Urothelium cell line (cell line): ENCODE measurements at regions not wholly inside any gene's neighbourhood (a gene's known extent, or its start where the extent isn't known, plus 50 kb on each side); places are given as distances from the start of the nearest gene placed in this dataset.

Experiments
- DNase-seq: peaks from one replicate; pipeline ENCODE4 v3.0.0; 2011; ENCODE audit warnings: low spot score, mixed read lengths
- FAIRE-seq: peaks from 2 replicates; lab custom pipeline; 2011; peaks lifted over from hg19 to GRCh38; lab: Jason Lieb, UNC

- no peak for FAIRE-seq
- DNase-seq: no peak
Measured at GRCh38 chr3:103033841-103034240, 599.0 kb downstream of the ZPLD1 start.

GRCh38 chr3:103047640-103048039 lies 612.8 kb downstream of the ZPLD1 start:
- DNase-seq (no peak), FAIRE-seq (no peak)

- FAIRE-seq: no peak
- DNase-seq: peak; percentile 29
Measured at GRCh38 chr3:103048068-103048722, 613.4 kb downstream of the ZPLD1 start.

GRCh38 chr3:103052236-103052830 lies 617.5 kb downstream of the ZPLD1 start:
- DNase-seq: no peak
- no peak for FAIRE-seq

GRCh38 chr3:103055021-103055520 lies 620.3 kb downstream of the ZPLD1 start:
- FAIRE-seq (no peak), DNase-seq (no peak)

GRCh38 chr3:103056542-103056941 lies 621.7 kb downstream of the ZPLD1 start:
- FAIRE-seq: no peak
- no peak for DNase-seq

GRCh38 chr3:103057003-103057402 lies 622.2 kb downstream of the ZPLD1 start:
- FAIRE-seq (no peak), DNase-seq (peak; percentile 37)

- DNase-seq (no peak), FAIRE-seq (no peak)
Measured at GRCh38 chr3:103057487-103057886, 622.7 kb downstream of the ZPLD1 start.

GRCh38 chr3:103059432-103059831 lies 624.6 kb downstream of the ZPLD1 start:
- FAIRE-seq (no peak), DNase-seq (no peak)

GRCh38 chr3:103060242-103060641 lies 625.4 kb downstream of the ZPLD1 start:
- no peak for FAIRE-seq
- no peak for DNase-seq

GRCh38 chr3:103067963-103068362 lies 633.1 kb downstream of the ZPLD1 start:
- DNase-seq (no peak), FAIRE-seq (no peak)

GRCh38 chr3:103075282-103075681 lies 640.5 kb downstream of the ZPLD1 start:
- FAIRE-seq (no peak), DNase-seq (no peak)

- FAIRE-seq (no peak), DNase-seq (no peak)
Measured at GRCh38 chr3:103077910-103078309, 643.1 kb downstream of the ZPLD1 start.

- DNase-seq (no peak), FAIRE-seq (no peak)
Measured at GRCh38 chr3:103082501-103082900, 647.7 kb downstream of the ZPLD1 start.

- FAIRE-seq: no peak
Measured at GRCh38 chr3:103083848-103084631, 649.2 kb downstream of the ZPLD1 start.

GRCh38 chr3:103085465-103085864 lies 650.6 kb downstream of the ZPLD1 start:
- no peak for DNase-seq
- no peak for FAIRE-seq

More at GRCh38 chr3:103083848-103084631, 649.2 kb downstream of the ZPLD1 start:
- DNase-seq: no peak

- FAIRE-seq (no peak), DNase-seq (no peak)
Measured at GRCh38 chr3:103089758-103090157, 654.9 kb downstream of the ZPLD1 start.

- no peak for FAIRE-seq
- no peak for DNase-seq
Measured at GRCh38 chr3:103105206-103105605, 670.4 kb downstream of the ZPLD1 start.

GRCh38 chr3:103112273-103112672 lies 677.5 kb downstream of the ZPLD1 start:
- DNase-seq (no peak), FAIRE-seq (no peak)

- no peak for DNase-seq
- FAIRE-seq: no peak
Measured at GRCh38 chr3:103126115-103126514, 691.3 kb downstream of the ZPLD1 start.

GRCh38 chr3:103127098-103127630 lies 692.3 kb downstream of the ZPLD1 start:
- FAIRE-seq (no peak), DNase-seq (no peak)
